Adipocyte (in vitro differentiated cells): ENCODE measurements at regions not wholly inside any gene's neighbourhood (a gene's known extent, or its start where the extent isn't known, plus 50 kb on each side); places are given as distances from the start of the nearest gene placed in this dataset.

ENCODE experiments used
- DNase-seq: peaks from one replicate; pipeline ENCODE4 v3.0.0-alpha.2; 2015; ENCODE audit warnings: low read depth
- H3K27me3 ChIP-seq: replicated peaks from 2 replicates; pipeline ENCODE4 v1.7.0; 2013; ENCODE audit warnings: mild to moderate bottlenecking, low read length, moderate library complexity; ENCODE audit not compliant: control insufficient read depth, insufficient read depth
- H3K36me3 ChIP-seq: 2 replicates; pipeline ENCODE4 v1.7.0; 2013; ENCODE audit warnings: low read length, mild to moderate bottlenecking, moderate library complexity; ENCODE audit not compliant: control insufficient read depth, insufficient read depth, severe bottlenecking
- H3K4me1 ChIP-seq: 2 replicates; pipeline ENCODE4 v1.7.0; 2013; ENCODE audit warnings: mild to moderate bottlenecking, low read length, moderate library complexity; ENCODE audit not compliant: control insufficient read depth, insufficient read depth
- H3K4me3 ChIP-seq: 2 replicates; pipeline ENCODE4 v1.7.0; 2013; ENCODE audit warnings: mild to moderate bottlenecking, low read length, moderate library complexity
- H3K9ac ChIP-seq: 2 replicates; pipeline ENCODE4 v1.7.0; 2013; ENCODE audit warnings: mild to moderate bottlenecking, low read length, moderate library complexity
- H3K9me3 ChIP-seq: 2 replicates; pipeline ENCODE4 v1.7.0; 2013; ENCODE audit warnings: mild to moderate bottlenecking, low read length, moderate library complexity; ENCODE audit not compliant: control insufficient read depth

GRCh38 chr2:71736091-71736861 is 282.9 kb downstream of the DYSF start:
- H3K4me1 ChIP-seq = peaks cover 5% of the 10 kb centered on the region
- H3K36me3 ChIP-seq = no peaks in the 10 kb centered on the region
- H3K27me3 ChIP-seq = peaks cover 19% of the 10 kb centered on the region
- no peak for DNase-seq
- peaks cover 3% of the 10 kb centered on the region for H3K9me3 ChIP-seq
- H3K4me3 ChIP-seq = no peak overlapping the region
- H3K9ac ChIP-seq = no peak overlapping the region
